ENCODE measurements at regions not wholly inside any gene's neighbourhood (a gene's known extent, or its start where the extent isn't known, plus 50 kb on each side); places are given as distances from the start of the nearest gene placed in this dataset.

GRCh38 chr18:30811580-30811979 lies 231.0 kb downstream of the DSC3 start:
- Histone ChIP-seq H2BK120ac (replicated peaks; ENCODE audit: low read depth, low read length) (no peak overlapping the region), H3K9ac (replicated peaks in 1 of 4; ENCODE audit: extremely low read depth in 1 of 4, low read depth in 3 of 4, low read length in 3 of 4) (no peak overlapping the region), H2BK15ac (ENCODE audit: low read length) (no peak overlapping the region), H3K4me2 (ENCODE audit: insufficient read depth in 1 of 2, low read depth in 2 of 2, low read length in 2 of 2) (no peak overlapping the region), H3K23me2 (ENCODE audit: low read depth, low read length) (no peaks in the 10 kb centered on the region), H3K4me1 (replicated peaks in 1 of 4; ENCODE audit: control insufficient read depth in 3 of 4, insufficient read depth in 4 of 4, low read length in 3 of 4) (no peaks in the 10 kb centered on the region), H3K18ac (ENCODE audit: extremely low read depth, low read length) (no peak overlapping the region), H3K9me3 (ENCODE audit: insufficient read depth in 2 of 2, low read depth in 1 of 2, low read length in 1 of 2) (peaks cover 0 to 3% of the 10 kb centered on the region in 2 experiments; a peak in 1 of 4 replicates), H4K8ac (ENCODE audit: extremely low read depth, insufficient read depth, low read length) (no peak overlapping the region), H3K79me2 (ENCODE audit: control insufficient read depth in 1 of 2, insufficient read depth in 2 of 2, low read length in 2 of 2) (no peaks in the 10 kb centered on the region), H3K14ac (ENCODE audit: insufficient read length) (no peak overlapping the region), H3K27me3 (replicated peaks in 1 of 4; ENCODE audit: control insufficient read depth in 3 of 4, extremely low read depth in 1 of 4, insufficient read depth in 3 of 4, low read length in 3 of 4) (no peaks in the 10 kb centered on the region), H3K36me3 (ENCODE audit: control insufficient read depth in 2 of 4, insufficient read depth in 4 of 4, low read length in 3 of 4) (no peaks in the 10 kb centered on the region), H3K56ac (replicated peaks; ENCODE audit: insufficient read length, low read depth, low read length) (no peak overlapping the region), H2BK5ac (ENCODE audit: low read depth, low read length) (no peak overlapping the region), H4K91ac (replicated peaks; ENCODE audit: insufficient read length, low read length) (no peak overlapping the region), H2BK12ac (ENCODE audit: low read depth, low read length) (no peak overlapping the region), H4K20me1 (replicated peaks in 1 of 2; ENCODE audit: control insufficient read depth in 1 of 2, insufficient read depth in 2 of 2, low read length in 2 of 2) (no peaks in the 10 kb centered on the region), H3K23ac (ENCODE audit: insufficient read length) (no peak overlapping the region), H3K27ac (ENCODE audit: low read depth, low read length) (no peak overlapping the region), H2AFZ (ENCODE audit: low read length) (no peak overlapping the region), H2BK20ac (ENCODE audit: low read length) (no peak overlapping the region), H3K4ac (replicated peaks; ENCODE audit: insufficient read length, low read depth, low read length) (no peak overlapping the region), H2AK5ac (ENCODE audit: low read depth, low read length) (no peak overlapping the region), H3K4me3 (ENCODE audit: extremely low read depth in 1 of 4, insufficient read depth in 2 of 4, low read depth in 3 of 4, low read length in 4 of 4) (no peak overlapping the region), H3K79me1 (ENCODE audit: low read depth, low read length) (no peaks in the 10 kb centered on the region), H4K5ac (ENCODE audit: insufficient read length, low read depth, low read length) (no peak overlapping the region)
- TF ChIP-seq TBP (IDR thresholded peaks at IDR 0.05; ENCODE audit: low read depth, low read length) (no peak), CEBPB (IDR thresholded peaks at IDR 0.05; ENCODE audit: low read depth, low read length) (no peak), NANOG (IDR thresholded peaks at IDR 0.05; ENCODE audit: insufficient read depth, low read depth, low read length, poor library complexity, severe bottlenecking) (no peak), TCF12 (IDR thresholded peaks at IDR 0.05; ENCODE audit: low read depth, low read length) (no peak), CBX8 (IDR thresholded peaks at IDR 0.05; ENCODE audit: borderline replicate concordance, low read depth, low read length) (no peak)
- 95% methylated on average over 2 of the region's 2 CpGs; no CpG with 5 or more reads in 1 of the 2 experiments for WGBS, 2 experiments (ENCODE audit: extremely low coverage in 1 of 2, insufficient coverage in 1 of 2, insufficient read length in 1 of 2, insufficient replicate concordance in 2 of 2, low coverage in 1 of 2, low lambda C conversion rate in 2 of 2, missing lambda C conversion rate in 1 of 2)
- DNase-seq (ENCODE audit: low read depth in 1 of 2, low spot score in 2 of 2): no peak
- CTCF ChIA-PET (ENCODE audit: partially characterized antibody): no interaction called here
- POLR2A ChIA-PET (ENCODE audit: partially characterized antibody): no interaction called here
- no peak for FAIRE-seq
